ENCODE measurements at regions not wholly inside any gene's neighbourhood (a gene's known extent, or its start where the extent isn't known, plus 50 kb on each side); places are given as distances from the start of the nearest gene placed in this dataset.

GRCh38 chr12:115451151-115451779, 767.3 kb upstream of the TBX3 start:
- TF ChIP-seq CTCF (IDR thresholded peaks at IDR 0.05) (no peak), RFX5 (IDR thresholded peaks at IDR 0.05) (no peak), POLR2AphosphoS2 (conservative IDR thresholded peaks at IDR 0.05; ENCODE audit: low read length) (no peak), MAFK (IDR thresholded peaks at IDR 0.05; ENCODE audit: partially characterized antibody) (no peak), CHD2 (IDR thresholded peaks at IDR 0.05; ENCODE audit: low read length, partially characterized antibody) (no peak), USF2 (IDR thresholded peaks at IDR 0.05) (no peak), KDM1A (IDR thresholded peaks at IDR 0.05; ENCODE audit: low read depth) (no peak), POLR2A (IDR thresholded peaks at IDR 0.05; ENCODE audit: low read length) (no peak), BHLHE40 (IDR thresholded peaks at IDR 0.05; ENCODE audit: low read depth, low read length) (no peak), GATA3 (IDR thresholded peaks at IDR 0.05; ENCODE audit: borderline replicate concordance) (no peak)

Data from A549 (cell line).